ENCODE measurements at regions not wholly inside any gene's neighbourhood (a gene's known extent, or its start where the extent isn't known, plus 50 kb on each side); places are given as distances from the start of the nearest gene placed in this dataset.
A peak's percentile ranks its signal among the peaks of the same experiment; 100 is the strongest.

- no peaks in the 10 kb centered on the region for H3K27me3 Mint-ChIP-seq (ENCODE audit: low read depth)
- ChIA-PET CTCF (no interaction called here), POLR2A (no interaction called here)
- peaks cover 2% of the 10 kb centered on the region for H3K36me3 Mint-ChIP-seq (ENCODE audit: low read depth)
- H3K27ac Mint-ChIP-seq = no peak overlapping the region
- ATAC-seq = no peak
- H3K9me3 Mint-ChIP-seq (ENCODE audit: insufficient read depth) = no peaks in the 10 kb centered on the region
- H3K4me3 Mint-ChIP-seq = no peak overlapping the region
- DNase-seq = no peak
- peaks cover 26% of the 10 kb centered on the region for H3K4me1 Mint-ChIP-seq (ENCODE audit: low read depth)
These were observed 145.8 kb upstream of the ERRFI1 start for GRCh38 chr1:8171751-8172464.

- Mint-ChIP-seq H3K9me3 (ENCODE audit: insufficient read depth) (no peaks in the 10 kb centered on the region), H3K27me3 (ENCODE audit: low read depth) (no peaks in the 10 kb centered on the region), H3K27ac (peak overlapping the region; percentile 70), H3K4me1 (ENCODE audit: low read depth) (peaks cover 34% of the 10 kb centered on the region), H3K4me3 (no peak overlapping the region), H3K36me3 (ENCODE audit: low read depth) (peaks cover 2% of the 10 kb centered on the region)
- ChIA-PET POLR2A (interaction anchor here (0.5 to 1.1 kb wide), 3 partner anchors 17 to 225 kb away, joined by 3 read pairs; no protein-coding TSS in a partner anchor), CTCF (interaction anchor here (1.2 to 1.3 kb wide), 2 partner anchors 155 to 835 kb away, joined by 3 read pairs; no protein-coding TSS in a partner anchor)
- no peak for ATAC-seq
- DNase-seq = no peak
These were observed 144.1 kb upstream of the ERRFI1 start for GRCh38 chr1:8170059-8170835.

GRCh38 chr1:8169364-8170058 lies 143.4 kb upstream of the ERRFI1 start:
- Mint-ChIP-seq H3K4me1 (ENCODE audit: low read depth) (peaks cover 34% of the 10 kb centered on the region), H3K27me3 (ENCODE audit: low read depth) (no peaks in the 10 kb centered on the region), H3K4me3 (peak overlapping the region; percentile 15), H3K36me3 (ENCODE audit: low read depth) (peaks cover 2% of the 10 kb centered on the region), H3K27ac (peak overlapping the region; percentile 96), H3K9me3 (ENCODE audit: insufficient read depth) (no peaks in the 10 kb centered on the region)
- CTCF ChIA-PET = interaction anchor here (1.2 to 1.4 kb wide), 3 partner anchors 15 to 836 kb away, joined by 3 to 4 read pairs (median 3); no protein-coding TSS in a partner anchor
- POLR2A ChIA-PET = interaction anchor here (0.6 to 1.1 kb wide), 2 partner anchors 17 to 43 kb away, joined by 3 read pairs; no protein-coding TSS in a partner anchor
- ATAC-seq (peak; percentile 80), DNase-seq (peak; percentile 74)

DNA sequence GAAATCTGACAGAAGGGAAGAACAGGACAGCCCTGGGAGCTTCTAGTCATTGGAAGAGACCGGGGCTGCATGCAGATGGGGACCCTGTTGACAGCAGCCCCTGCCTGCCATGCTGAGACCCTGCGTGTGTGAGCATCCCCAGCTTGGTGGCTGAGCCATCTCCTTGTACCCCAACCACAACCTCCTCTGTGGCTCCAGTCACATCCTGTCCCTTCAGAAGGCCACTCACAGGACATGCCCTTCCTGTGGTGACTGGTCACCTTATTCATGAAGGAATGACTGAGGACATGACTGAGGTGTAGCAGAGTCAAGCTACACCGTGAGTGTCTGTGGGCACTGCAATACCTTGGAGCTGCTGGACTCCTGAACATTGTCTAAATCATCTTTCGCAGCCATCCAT lies 141.8 kb upstream of the ERRFI1 start:
- peaks cover 34% of the 10 kb centered on the region for H3K4me1 Mint-ChIP-seq (ENCODE audit: low read depth)
- H3K9me3 Mint-ChIP-seq (ENCODE audit: insufficient read depth) = no peaks in the 10 kb centered on the region
- peak overlapping the region; percentile 54 for H3K27ac Mint-ChIP-seq
- DNase-seq = no peak
- no peak for ATAC-seq
- peaks cover 2% of the 10 kb centered on the region for H3K36me3 Mint-ChIP-seq (ENCODE audit: low read depth)
- no peaks in the 10 kb centered on the region for H3K27me3 Mint-ChIP-seq (ENCODE audit: low read depth)
- no peak overlapping the region for H3K4me3 Mint-ChIP-seq
- ChIA-PET POLR2A (interaction anchor here (0.9 to 1.7 kb wide), 3 partner anchors 14 to 17 kb away, joined by 4 to 7 read pairs (median 4); no protein-coding TSS in a partner anchor), CTCF (interaction anchor here (3.9 kb wide), 1 partner anchor 153 kb away, joined by 13 read pairs; no protein-coding TSS in a partner anchor)

DNA sequence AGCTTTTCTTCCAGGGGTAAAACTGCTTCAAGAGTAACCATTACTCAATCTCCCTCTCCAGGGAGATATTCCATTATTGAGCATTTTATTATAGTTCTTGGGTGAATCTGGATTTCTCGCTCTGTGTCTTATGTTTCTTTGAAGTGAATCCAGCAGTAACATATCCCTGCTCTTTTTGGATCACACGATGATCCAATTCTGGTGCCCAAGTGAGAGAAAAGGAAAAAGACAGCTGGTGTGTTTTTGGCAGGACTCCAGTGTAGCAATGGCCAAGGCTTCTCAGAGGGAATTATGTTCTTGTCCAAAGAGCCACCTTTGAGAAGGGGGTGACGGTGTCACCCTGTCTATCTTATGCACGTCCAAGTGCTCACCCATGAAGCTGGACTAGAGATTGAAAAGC lies 140.3 kb upstream of the ERRFI1 start:
- Mint-ChIP-seq H3K36me3 (ENCODE audit: low read depth) (peaks cover 2% of the 10 kb centered on the region), H3K27me3 (ENCODE audit: low read depth) (peaks cover 8% of the 10 kb centered on the region), H3K9me3 (ENCODE audit: insufficient read depth) (no peaks in the 10 kb centered on the region), H3K27ac (no peak overlapping the region), H3K4me1 (ENCODE audit: low read depth) (peaks cover 34% of the 10 kb centered on the region), H3K4me3 (no peak overlapping the region)
- no peak for DNase-seq
- ATAC-seq = no peak
- ChIA-PET POLR2A (interaction anchor here (1.7 kb wide), 1 partner anchor 13 kb away, joined by 7 read pairs; no protein-coding TSS in a partner anchor), CTCF (interaction anchor here (1.3 to 3.9 kb wide), 3 partner anchors 13 to 358 kb away, joined by 3 to 13 read pairs (median 7); no protein-coding TSS in a partner anchor)

DNA sequence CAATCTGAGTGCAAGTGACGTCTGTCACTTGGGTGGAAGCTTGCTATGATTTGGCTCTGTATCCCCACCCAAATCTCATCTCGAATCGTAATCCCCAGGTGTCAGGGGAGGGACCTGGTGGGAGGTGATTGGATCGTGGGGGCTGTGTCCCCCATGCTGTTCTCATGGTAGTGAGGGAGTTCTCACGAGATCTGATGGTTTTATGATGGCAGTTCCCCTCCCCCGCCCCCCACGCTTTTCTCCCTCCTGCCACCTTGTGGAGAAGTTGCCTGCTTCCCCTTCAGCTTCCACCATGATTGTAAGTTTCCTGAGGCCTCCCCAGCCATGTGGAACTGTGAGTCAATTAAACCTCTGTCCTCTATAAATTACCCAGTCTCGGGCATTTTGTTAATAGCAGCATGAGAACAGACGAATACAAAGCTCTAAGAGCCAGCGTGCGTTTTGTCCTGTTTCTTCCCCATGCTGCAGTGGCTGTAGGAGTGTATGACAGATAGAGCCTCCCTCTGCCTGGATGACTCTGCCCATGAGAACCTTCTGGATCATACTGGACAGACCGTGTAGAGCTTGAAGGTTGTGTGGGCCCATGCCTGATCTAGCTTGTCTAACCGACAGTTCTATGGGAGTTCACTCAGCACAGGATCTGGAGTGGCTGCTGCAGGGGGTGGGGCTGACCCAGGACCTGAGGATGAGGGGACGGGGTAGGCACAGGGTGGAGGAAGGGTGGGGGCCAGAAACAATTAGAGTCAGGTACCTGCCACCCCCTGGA lies 139.7 kb upstream of the ERRFI1 start:
- Mint-ChIP-seq H3K36me3 (ENCODE audit: low read depth) (peaks cover 2% of the 10 kb centered on the region), H3K4me1 (ENCODE audit: low read depth) (peaks cover 34% of the 10 kb centered on the region), H3K4me3 (no peak overlapping the region), H3K27me3 (ENCODE audit: low read depth) (peaks cover 9% of the 10 kb centered on the region), H3K27ac (no peak overlapping the region), H3K9me3 (ENCODE audit: insufficient read depth) (no peaks in the 10 kb centered on the region)
- DNase-seq = no peak
- ChIA-PET POLR2A (interaction anchor here (1.1 to 1.7 kb wide), 2 partner anchors 13 to 449 kb away, joined by 3 to 7 read pairs; no protein-coding TSS in a partner anchor), CTCF (interaction anchor here (2.0 to 3.9 kb wide), 2 partner anchors 13 to 151 kb away, joined by 7 to 13 read pairs; no protein-coding TSS in a partner anchor)
- no peak for ATAC-seq

DNA sequence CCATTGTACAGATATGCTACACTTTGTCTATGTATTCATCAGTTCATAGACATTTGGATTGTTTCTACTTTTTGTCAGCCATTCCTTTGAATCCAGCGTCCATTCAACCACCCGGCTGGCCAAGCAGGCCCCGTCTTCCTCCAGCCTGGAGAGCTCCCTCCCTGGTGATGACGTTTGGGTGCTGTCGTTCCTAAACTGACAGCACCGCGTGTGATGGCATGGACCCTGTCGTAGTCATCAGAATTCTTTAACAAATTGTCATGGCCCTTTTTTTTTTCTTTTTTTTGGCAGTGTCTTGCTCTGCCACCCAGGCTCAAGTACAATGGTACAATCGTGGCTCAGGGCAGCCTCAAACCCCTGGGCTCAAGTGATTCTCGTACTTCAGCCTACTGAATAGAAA lies 138.6 kb upstream of the ERRFI1 start:
- ChIA-PET CTCF (no interaction called here), POLR2A (interaction anchor here (0.6 kb wide), 1 partner anchor 1062 kb away, joined by 3 read pairs; no protein-coding TSS in a partner anchor)
- H3K27ac Mint-ChIP-seq = no peak overlapping the region
- no peak for ATAC-seq
- peaks cover 9% of the 10 kb centered on the region for H3K27me3 Mint-ChIP-seq (ENCODE audit: low read depth)
- peaks cover 2% of the 10 kb centered on the region for H3K36me3 Mint-ChIP-seq (ENCODE audit: low read depth)
- H3K4me3 Mint-ChIP-seq = no peak overlapping the region
- no peak for DNase-seq
- H3K4me1 Mint-ChIP-seq (ENCODE audit: low read depth) = peaks cover 28% of the 10 kb centered on the region
- no peaks in the 10 kb centered on the region for H3K9me3 Mint-ChIP-seq (ENCODE audit: insufficient read depth)

GRCh38 chr1:8163039-8163438 lies 136.9 kb upstream of the ERRFI1 start:
- no peaks in the 10 kb centered on the region for H3K9me3 Mint-ChIP-seq (ENCODE audit: insufficient read depth)
- POLR2A ChIA-PET = no interaction called here
- H3K4me3 Mint-ChIP-seq = no peak overlapping the region
- H3K27me3 Mint-ChIP-seq (ENCODE audit: low read depth) = peaks cover 9% of the 10 kb centered on the region
- peaks cover 21% of the 10 kb centered on the region for H3K4me1 Mint-ChIP-seq (ENCODE audit: low read depth)
- no peak overlapping the region for H3K27ac Mint-ChIP-seq
- no peaks in the 10 kb centered on the region for H3K36me3 Mint-ChIP-seq (ENCODE audit: low read depth)
- no peak for DNase-seq
- ATAC-seq = no peak
- CTCF ChIA-PET = no interaction called here

DNA sequence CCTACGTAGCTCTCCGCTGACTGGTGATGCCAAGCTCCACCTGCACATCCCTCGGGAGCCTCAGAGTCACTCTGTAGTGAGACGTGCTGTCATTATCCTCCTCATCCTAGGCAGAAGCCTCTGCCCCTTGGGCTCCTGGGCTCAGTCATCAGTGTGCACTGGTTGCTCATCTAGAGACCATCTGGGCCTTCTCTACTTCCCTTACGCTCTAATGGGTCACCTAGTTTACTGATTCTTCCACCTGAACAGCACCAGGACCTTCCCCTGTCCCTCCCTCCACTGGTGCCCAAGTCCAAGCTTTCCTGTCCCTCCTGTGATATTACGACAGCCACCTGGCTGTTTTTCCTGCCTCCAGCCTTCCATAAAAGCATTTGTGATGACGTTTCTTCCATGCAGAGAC lies 136.1 kb upstream of the ERRFI1 start:
- POLR2A ChIA-PET = no interaction called here
- Mint-ChIP-seq H3K36me3 (ENCODE audit: low read depth) (no peaks in the 10 kb centered on the region), H3K27ac (no peak overlapping the region), H3K4me3 (no peak overlapping the region), H3K27me3 (ENCODE audit: low read depth) (peaks cover 10% of the 10 kb centered on the region), H3K4me1 (ENCODE audit: low read depth) (peaks cover 13% of the 10 kb centered on the region), H3K9me3 (ENCODE audit: insufficient read depth) (no peaks in the 10 kb centered on the region)
- DNase-seq = no peak
- CTCF ChIA-PET = no interaction called here
- no peak for ATAC-seq

DNA sequence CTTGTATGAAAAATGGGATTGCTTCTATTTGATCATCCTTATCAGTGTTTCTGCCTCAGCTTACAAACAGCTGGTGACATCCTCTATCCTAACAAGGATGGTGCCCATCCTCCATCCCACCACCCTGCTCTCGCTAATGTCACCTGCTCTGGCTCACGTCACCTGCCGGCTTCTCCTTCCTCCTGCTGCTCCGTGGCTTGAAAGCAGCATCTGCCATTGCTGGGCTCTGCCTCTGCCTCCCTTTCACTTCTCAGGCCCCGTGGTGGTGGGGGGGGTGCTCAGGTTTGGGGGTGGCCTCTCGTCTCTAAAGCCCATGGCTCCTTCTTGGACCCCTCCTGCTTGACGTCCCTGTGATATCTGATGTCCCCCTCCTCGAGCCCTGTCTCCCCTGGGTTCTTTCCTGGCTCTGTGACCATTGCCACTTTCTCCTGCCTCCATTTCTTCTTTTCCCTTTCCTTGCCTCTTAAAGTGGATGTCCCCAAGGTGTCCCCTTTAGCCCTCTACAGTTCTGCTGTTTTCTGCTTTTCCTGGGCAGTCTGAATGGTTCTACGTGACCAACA lies 135.5 kb upstream of the ERRFI1 start:
- CTCF ChIA-PET = no interaction called here
- no peak for ATAC-seq
- peaks cover 15% of the 10 kb centered on the region for H3K27me3 Mint-ChIP-seq (ENCODE audit: low read depth)

More for the DNA sequence above, 135.5 kb upstream of the ERRFI1 start:
- Mint-ChIP-seq H3K4me1 (ENCODE audit: low read depth) (peaks cover 9% of the 10 kb centered on the region), H3K27ac (no peak overlapping the region), H3K4me3 (no peak overlapping the region), H3K9me3 (ENCODE audit: insufficient read depth) (no peaks in the 10 kb centered on the region), H3K36me3 (ENCODE audit: low read depth) (no peaks in the 10 kb centered on the region)
- POLR2A ChIA-PET = no interaction called here
- no peak for DNase-seq
